ENCODE measurements at regions not wholly inside any gene's neighbourhood (a gene's known extent, or its start where the extent isn't known, plus 50 kb on each side); places are given as distances from the start of the nearest gene placed in this dataset.

DNA sequence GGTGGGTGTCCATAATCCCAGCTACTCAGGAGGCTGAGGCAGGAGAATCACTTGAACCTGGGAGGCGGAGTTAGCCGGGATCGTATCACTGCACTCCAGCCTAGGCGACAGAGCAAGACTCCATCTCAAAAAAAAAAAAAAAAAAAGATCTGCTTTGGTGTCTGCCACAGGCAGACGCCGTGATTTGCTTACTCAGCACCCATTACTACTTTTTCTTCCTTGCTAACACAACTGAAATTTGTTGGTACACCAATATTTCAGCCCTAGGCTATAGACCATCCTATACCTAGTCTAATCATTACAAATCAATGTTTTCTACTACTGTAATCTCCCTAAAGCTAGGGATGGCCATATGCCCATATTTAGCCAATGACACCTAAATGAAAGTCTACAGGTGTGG, 53.5 kb upstream of the PARD3 start:
- TF ChIP-seq, protein P1, sequence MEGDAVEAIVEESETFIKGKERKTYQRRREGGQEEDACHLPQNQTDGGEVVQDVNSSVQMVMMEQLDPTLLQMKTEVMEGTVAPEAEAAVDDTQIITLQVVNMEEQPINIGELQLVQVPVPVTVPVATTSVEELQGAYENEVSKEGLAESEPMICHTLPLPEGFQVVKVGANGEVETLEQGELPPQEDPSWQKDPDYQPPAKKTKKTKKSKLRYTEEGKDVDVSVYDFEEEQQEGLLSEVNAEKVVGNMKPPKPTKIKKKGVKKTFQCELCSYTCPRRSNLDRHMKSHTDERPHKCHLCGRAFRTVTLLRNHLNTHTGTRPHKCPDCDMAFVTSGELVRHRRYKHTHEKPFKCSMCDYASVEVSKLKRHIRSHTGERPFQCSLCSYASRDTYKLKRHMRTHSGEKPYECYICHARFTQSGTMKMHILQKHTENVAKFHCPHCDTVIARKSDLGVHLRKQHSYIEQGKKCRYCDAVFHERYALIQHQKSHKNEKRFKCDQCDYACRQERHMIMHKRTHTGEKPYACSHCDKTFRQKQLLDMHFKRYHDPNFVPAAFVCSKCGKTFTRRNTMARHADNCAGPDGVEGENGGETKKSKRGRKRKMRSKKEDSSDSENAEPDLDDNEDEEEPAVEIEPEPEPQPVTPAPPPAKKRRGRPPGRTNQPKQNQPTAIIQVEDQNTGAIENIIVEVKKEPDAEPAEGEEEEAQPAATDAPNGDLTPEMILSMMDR (IDR thresholded peaks at IDR 0.05): no peak
- no peak for TF ChIP-seq POLR2A (IDR thresholded peaks at IDR 0.05)

All from uterus (tissue), 2 donors.